GM21737 (cell line): ENCODE measurements at regions not wholly inside any gene's neighbourhood (a gene's known extent, or its start where the extent isn't known, plus 50 kb on each side); places are given as distances from the start of the nearest gene placed in this dataset.

Experiments
- ATAC-seq: cut with Tn5 transposase; IDR thresholded peaks from one replicate; pipeline ENCODE4 v1.9.1; 2021; ENCODE audit warnings: mild to moderate bottlenecking, moderate library complexity; ENCODE audit not compliant: unreplicated experiment

DNA sequence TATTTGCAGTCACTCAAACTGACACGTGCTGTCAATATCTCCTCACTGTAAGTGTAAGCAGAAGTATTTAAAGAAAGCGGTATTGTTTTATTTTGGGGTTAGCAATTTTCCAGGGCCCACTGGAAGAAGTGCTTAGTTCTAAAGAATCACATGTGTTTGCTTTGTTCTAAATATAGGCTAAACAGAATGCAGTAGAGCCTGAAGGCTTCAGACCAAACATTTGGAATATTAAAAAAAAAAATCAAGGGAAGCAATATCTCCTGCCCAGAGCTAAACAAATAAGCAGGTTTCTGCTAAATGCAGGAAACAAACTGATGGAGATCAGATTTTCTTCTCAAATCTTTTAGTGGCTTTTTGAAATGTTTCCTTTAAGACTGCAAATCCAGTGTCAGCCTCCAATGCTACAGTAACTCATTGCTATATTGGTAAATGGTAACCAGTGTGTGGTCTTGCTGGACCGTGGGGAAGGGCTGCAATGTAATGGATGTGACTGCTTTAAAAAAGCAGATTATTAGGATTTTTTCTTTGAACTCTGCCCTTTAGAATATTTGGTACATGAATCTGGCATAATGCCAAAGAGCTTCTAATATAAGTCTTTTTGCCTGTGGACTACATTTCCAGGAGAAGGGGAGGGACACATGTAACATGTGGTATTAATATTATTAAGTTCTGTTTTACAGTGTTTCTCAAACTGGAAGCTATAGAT lies 317.1 kb upstream of the FERMT1 start:
- no peak for ATAC-seq

DNA sequence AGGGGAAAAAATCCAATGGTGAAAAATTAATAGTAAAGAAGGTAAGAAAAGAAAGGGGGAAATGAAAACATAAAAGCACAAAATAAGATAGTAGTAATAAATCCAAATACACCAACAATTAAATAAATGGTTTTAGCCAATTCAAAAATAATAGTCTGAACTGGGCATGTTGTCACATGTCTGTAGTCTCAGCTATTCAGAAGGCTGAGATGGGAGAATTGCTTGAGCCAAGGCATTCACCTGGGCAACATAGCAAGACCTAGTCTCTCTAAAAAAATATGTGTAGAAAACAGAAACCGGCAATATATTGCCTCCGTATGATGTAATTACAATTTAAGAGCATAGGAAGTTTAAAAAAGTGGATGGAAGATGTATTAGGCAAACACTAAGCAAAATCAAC lies 311.3 kb upstream of the FERMT1 start:
- no peak for ATAC-seq

DNA sequence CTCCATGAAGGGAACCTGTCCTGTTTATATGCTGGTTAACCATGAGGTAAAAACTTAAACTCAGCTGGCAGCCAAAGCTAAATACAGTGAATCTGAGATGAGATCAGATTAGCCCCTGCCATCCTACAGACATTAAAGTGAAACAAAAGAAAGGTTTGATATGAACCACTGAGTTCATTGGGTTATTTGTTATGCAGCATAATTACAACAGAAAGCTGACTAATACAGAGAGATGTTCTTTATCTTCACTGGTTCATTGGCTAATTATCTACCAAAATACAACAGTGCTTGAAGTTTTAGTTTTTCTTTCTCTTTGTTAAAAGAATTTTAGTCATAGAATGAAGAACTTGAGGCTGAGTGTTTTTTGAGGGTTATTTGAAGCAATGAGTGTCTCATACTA lies 307.6 kb upstream of the FERMT1 start:
- no peak for ATAC-seq

DNA sequence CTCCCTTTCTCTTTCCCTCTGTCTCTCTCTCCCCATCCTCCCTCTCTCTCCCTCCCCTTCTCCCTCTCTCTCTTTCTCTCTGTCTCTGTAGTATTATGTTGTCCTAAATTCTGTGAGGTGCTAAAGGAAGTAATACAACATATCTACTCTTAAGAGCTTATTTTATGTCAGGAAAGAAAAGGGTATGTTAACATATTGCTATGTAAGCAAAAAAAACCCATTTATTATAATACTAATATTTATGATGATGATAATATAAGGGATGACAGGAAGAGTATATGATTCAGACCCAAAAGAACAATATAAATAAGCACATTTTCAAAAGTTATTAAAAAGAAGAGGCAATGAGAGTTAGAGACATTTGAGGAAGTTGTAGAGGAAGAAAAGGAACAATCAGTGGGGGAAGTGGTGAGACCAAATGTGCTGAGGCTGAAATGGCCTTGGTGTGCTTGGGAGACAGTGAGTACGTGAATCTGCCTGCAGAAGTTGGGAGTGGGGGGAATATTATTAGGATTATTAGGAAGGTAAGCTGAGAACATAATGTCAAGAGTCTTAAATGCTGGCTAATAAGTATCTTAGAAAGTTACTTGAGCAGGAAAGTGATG lies 303.6 kb upstream of the FERMT1 start:
- no peak for ATAC-seq

DNA sequence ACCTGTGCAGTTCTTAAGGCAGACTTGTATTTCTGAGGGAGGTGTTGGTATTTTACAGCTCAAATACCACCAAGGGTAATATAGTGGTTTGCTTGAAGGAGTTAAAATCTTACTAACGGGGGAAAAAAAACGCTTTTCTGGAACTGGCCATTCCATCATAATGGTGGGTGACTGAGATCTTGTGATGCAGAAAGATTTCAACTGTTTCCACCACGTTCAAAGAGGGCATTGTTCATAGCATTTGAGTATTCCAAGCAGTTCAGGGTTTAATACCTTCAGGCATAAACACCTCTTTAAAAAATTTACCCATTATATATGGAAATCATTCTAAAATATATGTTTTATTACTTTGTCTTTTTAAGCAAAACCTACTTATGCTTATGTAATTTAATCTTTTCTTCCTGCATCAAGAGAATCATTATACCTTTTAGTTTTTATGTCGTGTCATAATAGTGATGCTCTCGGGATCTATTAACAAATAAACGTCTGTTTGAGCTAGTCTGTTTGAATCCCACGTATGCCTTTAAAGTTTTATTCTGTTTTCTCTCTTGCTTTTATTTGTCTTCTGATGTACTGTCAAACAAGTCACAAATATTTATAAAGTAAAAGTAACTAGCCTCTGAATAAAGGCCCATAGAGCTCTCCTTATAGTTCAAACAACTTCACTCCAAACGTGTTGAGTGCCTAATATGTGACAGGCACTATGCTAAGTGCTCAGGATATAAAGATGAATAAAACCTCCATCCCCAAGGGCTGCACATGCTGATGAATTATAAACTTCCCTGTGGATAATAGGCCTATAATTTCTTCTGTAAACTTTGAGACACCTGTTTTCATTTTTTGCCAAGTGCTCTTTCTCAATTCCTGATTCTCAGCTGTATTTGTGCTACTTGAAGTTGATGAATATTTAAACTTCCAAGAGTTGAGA lies 298.8 kb upstream of the FERMT1 start:
- ATAC-seq: no peak

DNA sequence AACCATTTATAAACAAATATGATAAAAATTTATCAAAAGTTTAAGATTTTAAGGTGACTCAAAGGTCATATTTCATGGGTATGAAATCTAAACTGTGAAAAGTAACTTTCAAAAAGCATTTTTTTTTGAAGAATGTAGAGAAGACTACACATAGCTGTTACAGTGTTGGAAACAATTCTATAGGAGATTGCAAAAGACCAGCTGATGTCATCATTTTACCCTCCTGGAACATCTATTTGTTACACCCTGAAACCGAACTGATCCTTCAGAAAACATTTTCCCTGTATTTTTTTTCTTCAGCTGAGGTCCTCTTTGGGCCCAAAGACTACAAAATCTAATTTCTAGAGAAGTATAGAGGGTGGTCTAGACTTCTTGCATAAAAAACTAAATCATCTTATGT lies 297.5 kb upstream of the FERMT1 start:
- no peak for ATAC-seq

DNA sequence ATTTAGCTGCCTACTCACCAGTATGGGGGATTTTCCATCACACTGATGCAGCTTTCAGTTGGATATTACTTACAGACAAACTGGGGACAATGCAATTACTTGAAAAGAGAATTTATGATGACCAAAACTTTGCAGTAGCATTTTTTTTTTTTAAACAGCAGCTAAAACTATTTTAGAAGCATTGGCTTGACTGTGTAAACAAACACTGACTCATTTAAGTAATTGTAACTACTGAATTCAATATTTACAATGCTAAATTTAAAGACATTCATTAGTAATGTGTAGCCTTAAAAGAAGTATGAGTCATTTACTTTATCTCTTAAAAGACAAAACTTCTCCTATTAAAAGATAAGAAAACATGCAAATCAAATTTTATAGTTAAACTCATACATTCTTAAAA lies 295.9 kb upstream of the FERMT1 start:
- ATAC-seq: no peak

DNA sequence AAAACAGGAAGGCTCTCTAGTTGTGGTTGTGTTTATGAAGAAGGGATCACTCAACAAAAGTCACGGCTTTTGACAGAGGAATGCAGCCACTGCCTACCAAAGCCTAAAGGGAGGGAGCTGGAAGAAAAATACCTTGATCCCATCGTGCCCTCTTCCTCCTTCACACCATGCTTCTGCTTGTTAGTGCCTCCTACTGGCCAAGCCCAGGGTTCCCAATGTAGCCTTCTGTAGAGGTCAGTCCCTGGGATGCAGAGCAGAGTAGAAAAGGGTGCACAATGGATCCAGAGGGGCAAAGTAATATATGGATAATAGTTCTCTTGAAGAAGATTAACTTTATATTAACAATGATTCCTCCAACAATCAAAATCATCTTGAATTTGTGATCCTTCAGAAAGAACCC lies 293.5 kb upstream of the FERMT1 start:
- ATAC-seq: no peak

DNA sequence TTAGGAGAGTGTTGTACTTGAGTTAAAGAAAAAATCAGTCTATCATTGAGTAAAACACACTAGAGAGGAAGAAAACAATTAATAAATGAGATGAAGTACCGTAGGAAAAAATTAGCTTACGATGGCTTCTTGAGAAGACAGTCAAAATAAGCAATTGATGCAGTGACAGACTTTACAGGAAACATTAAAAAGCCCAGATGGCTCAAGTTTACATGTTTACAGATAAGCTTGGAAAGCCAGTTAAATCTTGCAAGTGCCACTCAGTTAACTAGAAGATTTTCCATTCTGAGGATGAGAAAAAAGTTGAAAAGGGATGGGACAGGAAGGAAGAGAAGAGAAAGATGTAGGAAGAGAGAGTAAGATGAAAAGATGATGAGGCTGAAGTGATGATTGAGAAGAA lies 288.8 kb upstream of the FERMT1 start:
- ATAC-seq: no peak

DNA sequence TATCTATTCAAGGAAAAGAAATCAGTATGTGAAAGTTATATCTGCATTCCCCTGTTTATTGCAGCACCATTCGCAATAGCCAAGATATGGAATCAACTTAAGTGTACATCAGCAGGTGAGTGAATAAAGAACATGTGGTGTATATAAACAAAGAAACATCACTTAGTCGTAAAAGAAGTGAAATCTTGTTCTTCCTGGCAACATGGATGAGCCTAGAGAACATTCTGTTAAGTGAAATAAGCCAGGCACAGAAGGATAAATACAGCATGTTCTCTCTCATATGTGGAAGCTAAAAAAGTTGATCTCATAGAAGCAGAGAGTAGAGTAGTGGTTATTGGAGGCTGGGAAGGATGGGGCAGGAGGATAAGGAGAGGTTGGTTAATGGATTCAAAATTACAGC lies 287.9 kb upstream of the FERMT1 start:
- ATAC-seq: no peak

DNA sequence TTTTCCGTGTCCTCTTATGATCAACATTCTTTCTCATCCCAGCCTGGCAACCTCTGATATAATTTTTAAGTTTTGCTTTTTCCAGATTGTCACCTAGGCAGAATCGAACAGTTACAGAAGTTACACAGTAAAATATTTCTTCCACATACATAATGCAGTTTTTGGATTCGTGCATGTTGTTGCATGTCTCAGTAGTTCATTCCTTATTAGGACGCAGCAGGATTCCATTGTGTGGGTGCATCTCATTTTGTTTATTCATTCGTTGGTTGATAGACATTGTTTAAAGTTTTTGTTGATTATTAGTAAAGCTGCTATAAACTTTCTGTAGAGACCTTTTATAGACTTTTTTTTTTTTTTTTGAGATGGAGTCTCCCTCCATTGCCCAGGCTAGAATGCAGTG lies 284.3 kb upstream of the FERMT1 start:
- no peak for ATAC-seq

DNA sequence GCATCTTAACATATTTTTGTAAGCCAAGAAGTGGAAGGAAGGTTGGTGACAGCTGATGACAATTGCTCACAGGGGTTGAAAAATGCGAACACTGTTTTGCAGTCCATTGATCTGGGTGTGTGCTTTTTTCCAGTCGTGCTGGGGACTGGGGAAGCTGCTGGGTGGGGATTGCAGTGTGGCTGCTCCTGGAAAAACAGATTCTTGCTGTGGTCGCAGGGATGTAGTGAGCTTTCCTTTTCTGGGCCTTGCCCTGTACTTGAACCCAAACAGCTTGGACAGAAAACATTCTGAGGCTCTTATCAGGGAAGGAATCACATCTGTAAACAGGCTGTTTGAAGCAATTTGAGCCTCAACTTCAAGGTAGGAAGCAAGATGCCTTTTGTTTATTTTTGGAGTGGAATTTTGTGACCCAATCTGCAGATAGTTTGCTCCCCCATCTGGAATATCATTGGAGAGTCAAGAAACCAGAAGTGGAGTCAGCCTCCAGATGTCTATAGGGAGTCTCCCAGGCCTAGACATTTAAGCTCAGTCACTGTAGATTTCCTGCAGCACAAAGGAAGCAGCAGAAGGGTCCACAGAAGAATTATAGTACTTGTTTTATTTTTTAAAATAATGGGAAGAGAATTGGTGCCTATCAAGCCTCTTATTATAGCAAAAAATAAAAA lies 279.2 kb upstream of the FERMT1 start:
- ATAC-seq: no peak

DNA sequence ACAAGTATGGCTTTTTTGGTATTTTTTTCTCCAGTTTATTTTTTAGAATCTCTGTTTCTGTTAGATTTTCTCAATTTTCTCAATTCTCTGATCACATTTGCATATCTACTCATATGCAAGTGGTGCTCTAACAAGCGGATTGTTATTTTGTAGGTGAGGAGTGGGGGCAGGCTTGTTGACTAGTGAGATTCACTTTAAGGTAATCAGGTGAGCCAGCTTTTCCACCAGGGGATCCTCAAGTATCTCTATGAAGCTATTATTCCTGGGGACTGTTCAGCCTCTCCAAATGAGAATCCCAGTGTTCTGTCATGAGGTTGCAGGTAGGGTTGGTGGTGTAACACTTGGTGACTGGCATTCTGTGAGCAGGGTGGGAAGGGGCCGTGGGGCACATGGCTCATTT lies 274.3 kb upstream of the FERMT1 start:
- no peak for ATAC-seq

DNA sequence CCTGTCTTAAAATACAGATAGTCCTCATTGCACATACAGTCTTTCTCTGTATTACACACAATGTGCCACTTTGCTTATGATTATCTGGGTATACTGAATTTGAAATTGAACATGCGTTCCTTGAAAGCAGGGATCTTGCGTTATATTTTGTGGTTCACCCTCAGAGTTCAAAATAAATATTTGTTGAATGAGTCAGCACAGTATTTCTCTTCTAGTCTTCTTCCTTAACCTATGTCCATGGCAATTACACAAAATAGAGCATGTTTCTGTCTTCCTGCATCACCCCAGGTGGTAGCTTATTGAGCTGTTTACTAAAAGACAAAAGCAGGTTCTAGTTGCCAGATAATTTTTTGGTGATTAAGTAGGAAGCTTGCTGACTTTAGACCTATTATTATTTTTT lies 272.9 kb upstream of the FERMT1 start:
- no peak for ATAC-seq

DNA sequence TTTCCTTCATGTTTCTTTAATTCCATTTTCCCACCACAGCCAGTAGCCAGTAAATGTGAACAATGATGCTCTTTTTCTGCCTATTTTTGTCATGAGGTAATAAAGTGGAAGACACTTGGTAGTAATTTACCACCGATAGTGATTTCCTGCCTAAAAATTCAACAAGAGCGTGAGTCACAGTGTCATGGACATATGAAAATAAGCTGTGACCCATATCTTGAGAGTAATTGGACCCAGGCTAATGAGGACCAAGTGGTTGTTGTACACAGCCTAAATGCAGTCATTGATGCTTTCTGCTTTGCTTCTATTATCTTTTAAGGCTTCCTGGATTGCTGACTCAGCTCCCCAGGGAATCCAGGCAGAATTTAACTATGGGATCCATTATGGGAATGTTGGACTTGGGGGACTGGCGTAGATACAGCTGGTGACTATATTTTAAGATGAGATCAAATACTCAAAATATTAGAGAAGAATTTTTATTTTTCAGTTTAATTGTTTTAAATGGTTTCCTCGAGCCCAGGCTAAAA lies 265.9 kb upstream of the FERMT1 start:
- no peak for ATAC-seq

DNA sequence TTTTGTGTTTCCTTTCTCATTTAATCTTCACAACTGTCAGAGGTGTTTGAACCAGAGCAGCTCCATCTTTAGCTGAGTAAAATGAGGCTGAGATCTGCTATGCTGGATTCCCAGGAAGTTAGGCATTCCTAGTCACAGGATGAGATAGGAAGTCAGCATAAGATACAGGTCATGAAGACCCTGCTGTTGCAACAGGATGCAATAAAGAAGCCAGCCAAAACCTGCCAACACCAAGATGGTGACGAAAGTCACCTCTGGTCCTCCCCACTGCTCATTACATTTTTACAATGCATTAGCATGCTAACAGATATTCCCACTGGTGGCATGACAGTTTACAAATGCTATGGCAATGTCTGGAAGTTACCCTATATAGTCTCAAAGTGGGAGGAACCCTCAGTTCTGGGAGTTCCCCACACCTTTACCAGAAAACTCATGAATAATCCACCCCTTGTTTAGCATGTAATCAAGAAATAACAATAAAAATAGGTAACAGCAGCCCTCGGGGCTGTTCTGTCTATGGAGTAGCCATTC lies 262.2 kb upstream of the FERMT1 start:
- ATAC-seq: no peak

DNA sequence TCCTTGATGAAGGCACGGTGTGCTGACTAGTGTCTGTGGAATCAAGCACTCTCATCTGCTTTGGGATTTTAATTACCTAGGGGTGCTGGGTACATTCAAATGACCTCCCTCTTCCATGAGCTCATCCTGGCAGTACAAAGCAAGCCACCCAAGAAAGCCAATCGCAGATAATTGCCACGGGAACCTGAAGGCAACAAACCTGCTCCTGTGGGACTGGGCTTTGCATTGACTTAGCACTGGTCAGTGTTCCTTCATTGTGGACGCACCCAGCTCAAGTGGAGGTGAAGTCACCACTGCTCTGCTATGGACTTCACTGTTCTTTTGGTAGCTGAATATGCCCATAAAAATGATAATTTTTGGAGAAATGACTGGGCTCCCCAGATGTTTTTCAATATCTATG lies 261.6 kb upstream of the FERMT1 start:
- ATAC-seq: no peak

DNA sequence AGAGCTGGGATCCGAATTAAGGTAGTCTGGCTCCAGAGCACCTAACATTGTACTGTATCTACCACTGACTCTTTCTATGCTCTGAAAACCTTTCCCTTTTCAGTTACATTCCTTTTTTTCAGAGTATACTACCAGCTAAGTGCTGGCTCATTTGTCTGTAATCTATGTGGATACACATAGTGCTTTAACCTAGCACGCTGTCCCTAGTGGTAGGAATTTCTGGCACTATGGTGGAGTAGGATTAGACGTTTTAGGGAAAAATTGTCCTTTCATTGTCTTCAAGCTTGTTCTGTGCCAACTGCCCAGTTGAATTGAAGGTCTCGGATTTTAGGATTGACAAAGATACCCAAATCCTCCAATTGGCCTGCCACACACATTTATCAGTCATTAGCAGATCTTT lies 259.1 kb upstream of the FERMT1 start:
- ATAC-seq: no peak

DNA sequence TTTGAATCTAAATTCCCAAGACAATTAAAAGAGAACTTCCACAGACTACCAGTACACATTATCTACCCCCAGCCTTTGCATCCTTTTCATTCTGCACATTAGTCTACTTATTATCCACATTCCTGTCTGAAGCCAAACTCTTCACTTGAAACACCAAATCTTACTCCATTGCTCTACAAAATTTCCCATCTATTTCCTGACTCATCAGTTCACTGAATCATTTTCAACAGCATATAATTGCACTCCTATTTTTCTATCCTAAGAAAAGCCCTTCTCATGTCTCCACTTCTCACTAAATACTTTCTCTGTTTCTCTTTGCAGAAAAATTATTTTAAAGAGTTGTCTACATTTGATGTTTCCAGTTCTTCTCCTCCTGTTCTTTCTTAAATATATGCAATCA lies 239.4 kb upstream of the FERMT1 start:
- no peak for ATAC-seq

DNA sequence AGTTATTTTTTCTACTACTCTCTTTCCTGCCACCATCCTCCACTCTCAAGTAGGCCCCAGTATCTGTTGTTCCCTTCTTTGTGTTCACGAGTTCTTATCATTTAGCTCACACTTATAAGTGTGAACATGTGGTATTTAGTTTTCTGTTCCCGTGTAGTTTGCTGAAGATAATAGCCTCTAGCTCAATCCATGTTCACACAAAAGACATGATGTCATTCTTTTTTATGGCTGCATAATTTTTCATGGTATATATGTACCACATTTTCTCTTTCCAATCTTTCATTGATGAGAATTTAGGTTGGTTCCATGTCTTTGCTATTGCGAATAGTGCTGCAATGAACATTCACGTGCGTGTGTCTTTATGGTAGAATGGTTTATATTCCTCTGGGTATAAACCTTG lies 237.9 kb upstream of the FERMT1 start:
- ATAC-seq: no peak
